Suprapubic skin (tissue), 4 donors: ENCODE measurements at regions not wholly inside any gene's neighbourhood (a gene's known extent, or its start where the extent isn't known, plus 50 kb on each side); places are given as distances from the start of the nearest gene placed in this dataset.

Experiments
- DNase-seq, 2 donors: peaks; one replicate each; pipeline ENCODE4 v3.0.0-alpha.2; 2019; ENCODE audit warnings: low spot score in 2 of 2
- H3K27ac ChIP-seq: fragments of 200-600 bp; sonication (generic); one replicate; pipeline ENCODE4 v1.5.1; 2019
- H3K27me3 ChIP-seq: fragments of 200-600 bp; sonication (generic); one replicate; pipeline ENCODE4 v1.5.1; 2019
- H3K36me3 ChIP-seq: fragments of 200-600 bp; sonication (generic); one replicate; pipeline ENCODE4 v1.5.1; 2019
- H3K4me1 ChIP-seq: fragments of 200-600 bp; sonication (generic); one replicate; pipeline ENCODE4 v1.5.1; 2019
- H3K4me3 ChIP-seq: fragments of 200-600 bp; sonication (generic); one replicate; pipeline ENCODE4 v1.5.1; 2019; ENCODE audit warnings: mild to moderate bottlenecking
- H3K9me3 ChIP-seq: fragments of 200-600 bp; sonication (generic); one replicate; pipeline ENCODE4 v1.5.1; 2019
- CTCF ChIP-seq, 2 donors: fragments of 200-600 bp in 1 of 2; fragments of 450-650 bp in 1 of 2; sonication (generic) in 1 of 2; IDR thresholded peaks; one replicate each; pipeline ENCODE4 v1.5.1; 2016 to 2019; ENCODE audit warnings: antibody characterized with exemption in 2 of 2, mild to moderate bottlenecking in 1 of 2, moderate library complexity in 1 of 2
- EP300 ChIP-seq: sonication (generic); formaldehyde crosslinking; IDR thresholded peaks from one replicate; pipeline ENCODE4 v1.6.1; 2017; ENCODE audit warnings: antibody characterized with exemption
- POLR2A ChIP-seq, 2 donors: fragments of 450-650 bp; IDR thresholded peaks; one replicate each; pipeline ENCODE4 v1.6.1; 2017; ENCODE audit warnings: antibody characterized with exemption in 2 of 2, mild to moderate bottlenecking in 2 of 2, moderate library complexity in 2 of 2
- POLR2AphosphoS5 ChIP-seq, 3 donors: sonication (generic); formaldehyde crosslinking; IDR thresholded peaks; one replicate each; pipeline ENCODE4 v1.6.1; 2017; ENCODE audit warnings: antibody characterized with exemption in 3 of 3
- WGBS: methylation state at CpG from one replicate; pipeline ENCODE4 v1.1.5; 2018; 5-methylcytosine and 5-hydroxymethylcytosine counted together

- no peaks in the 10 kb centered on the region for H3K9me3 ChIP-seq
- no peaks in the 10 kb centered on the region for H3K4me1 ChIP-seq
- H3K4me3 ChIP-seq, result no peak overlapping the region
- 98% methylated on average over 1 of the region's 1 CpG for WGBS
- H3K36me3 ChIP-seq, result no peaks in the 10 kb centered on the region
- TF ChIP-seq POLR2AphosphoS5 (IDR thresholded peaks at IDR 0.05), result no peak
- no peak for TF ChIP-seq CTCF (IDR thresholded peaks at IDR 0.05)
- no peak for TF ChIP-seq POLR2A (IDR thresholded peaks at IDR 0.05)
- no peak for TF ChIP-seq EP300
- no peak overlapping the region for H3K27ac ChIP-seq
- no peaks in the 10 kb centered on the region for H3K27me3 ChIP-seq
- DNase-seq, result no peak
Observed at GRCh38 chr12:60182354-60182753, 586.5 kb downstream of the SLC16A7 start.

GRCh38 chr12:60184096-60184495, 588.3 kb downstream of the SLC16A7 start:
- no peaks in the 10 kb centered on the region for H3K9me3 ChIP-seq
- no peak overlapping the region for H3K27ac ChIP-seq
- H3K4me3 ChIP-seq, result no peak overlapping the region
- H3K4me1 ChIP-seq, result no peaks in the 10 kb centered on the region
- H3K36me3 ChIP-seq, result no peaks in the 10 kb centered on the region
- TF ChIP-seq POLR2A (IDR thresholded peaks at IDR 0.05) (no peak), EP300 (no peak), CTCF (IDR thresholded peaks at IDR 0.05) (no peak), POLR2AphosphoS5 (IDR thresholded peaks at IDR 0.05) (no peak)
- DNase-seq, result no peak
- 69% methylated on average over 1 of the region's 1 CpG for WGBS
- no peaks in the 10 kb centered on the region for H3K27me3 ChIP-seq

- WGBS, result 88% methylated on average over 4 of the region's 4 CpGs
- DNase-seq, result no peak
Observed at GRCh38 chr12:60185060-60185459, 589.2 kb downstream of the SLC16A7 start.

GRCh38 chr12:60191271-60191670, 595.4 kb downstream of the SLC16A7 start:
- no peaks in the 10 kb centered on the region for H3K36me3 ChIP-seq

More at GRCh38 chr12:60185060-60185459, 589.2 kb downstream of the SLC16A7 start:
- no peak overlapping the region for H3K4me3 ChIP-seq
- TF ChIP-seq EP300, result no peak
- TF ChIP-seq POLR2A (IDR thresholded peaks at IDR 0.05), result no peak
- TF ChIP-seq POLR2AphosphoS5 (IDR thresholded peaks at IDR 0.05), result no peak
- no peak for TF ChIP-seq CTCF (IDR thresholded peaks at IDR 0.05)
- no peak overlapping the region for H3K27ac ChIP-seq
- no peaks in the 10 kb centered on the region for H3K9me3 ChIP-seq
- no peaks in the 10 kb centered on the region for H3K4me1 ChIP-seq
- H3K36me3 ChIP-seq, result no peaks in the 10 kb centered on the region
- no peaks in the 10 kb centered on the region for H3K27me3 ChIP-seq

GRCh38 chr12:60191676-60192359, 596.0 kb downstream of the SLC16A7 start:
- DNase-seq, result no peak
- H3K9me3 ChIP-seq, result no peaks in the 10 kb centered on the region

More at GRCh38 chr12:60191271-60191670, 595.4 kb downstream of the SLC16A7 start:
- Histone ChIP-seq H3K4me3 (no peak overlapping the region), H3K4me1 (no peaks in the 10 kb centered on the region), H3K27me3 (no peaks in the 10 kb centered on the region), H3K27ac (no peak overlapping the region), H3K9me3 (no peaks in the 10 kb centered on the region)
- WGBS, result 63% methylated on average over 1 of the region's 1 CpG
- no peak for DNase-seq
- no peak for TF ChIP-seq EP300
- no peak for TF ChIP-seq POLR2A (IDR thresholded peaks at IDR 0.05)
- no peak for TF ChIP-seq CTCF (IDR thresholded peaks at IDR 0.05)
- no peak for TF ChIP-seq POLR2AphosphoS5 (IDR thresholded peaks at IDR 0.05)

More at GRCh38 chr12:60191676-60192359, 596.0 kb downstream of the SLC16A7 start:
- TF ChIP-seq EP300 (no peak), POLR2AphosphoS5 (IDR thresholded peaks at IDR 0.05) (no peak), POLR2A (IDR thresholded peaks at IDR 0.05) (no peak), CTCF (IDR thresholded peaks at IDR 0.05) (no peak)
- H3K4me1 ChIP-seq, result no peaks in the 10 kb centered on the region
- no peaks in the 10 kb centered on the region for H3K27me3 ChIP-seq
- H3K36me3 ChIP-seq, result no peaks in the 10 kb centered on the region
- H3K27ac ChIP-seq, result no peak overlapping the region
- no peak overlapping the region for H3K4me3 ChIP-seq
